Liver (tissue), 3 donors: ENCODE measurements at regions not wholly inside any gene's neighbourhood (a gene's known extent, or its start where the extent isn't known, plus 50 kb on each side); places are given as distances from the start of the nearest gene placed in this dataset.

Source experiments
- ATF3 ChIP-seq: IDR thresholded peaks from 2 replicates; pipeline ENCODE4 v1.6.1; 2016; ENCODE audit warnings: antibody characterized with exemption
- CTCF ChIP-seq: fragments of 150-350 bp; IDR thresholded peaks from 2 replicates; pipeline ENCODE4 v1.5.1; 2017; ENCODE audit warnings: improper control_type of control experiment, low read depth, low read length; ENCODE audit not compliant: missing input control
- HNF4G ChIP-seq: IDR thresholded peaks from 2 replicates; pipeline ENCODE4 v1.6.1; 2016; ENCODE audit warnings: antibody characterized with exemption
- MAX ChIP-seq: IDR thresholded peaks from 2 replicates; pipeline ENCODE4 v1.6.1; 2016; ENCODE audit warnings: antibody characterized with exemption
- RAD21 ChIP-seq, 2 donors: IDR thresholded peaks; 2 replicates each; pipeline ENCODE4 v1.6.1; 2016; ENCODE audit warnings: antibody characterized with exemption in 2 of 2, mild to moderate bottlenecking in 2 of 2
- REST ChIP-seq: IDR thresholded peaks from 2 replicates; pipeline ENCODE4 v1.6.1; 2016; ENCODE audit warnings: antibody characterized with exemption, mild to moderate bottlenecking
- SP1 ChIP-seq: IDR thresholded peaks from 2 replicates; pipeline ENCODE4 v1.6.1; 2018; ENCODE audit warnings: antibody characterized with exemption, mild to moderate bottlenecking
- TAF1 ChIP-seq: conservative IDR thresholded peaks from 2 replicates; pipeline ENCODE4 v1.6.1; 2016; ENCODE audit warnings: antibody characterized with exemption, mild to moderate bottlenecking
- donor health status: healthy.
- donor health status: healthy.

- TF ChIP-seq CTCF (no peak), SP1 (no peak), TAF1 (no peak), HNF4G (no peak), ATF3 (no peak), RAD21 (IDR thresholded peaks at IDR 0.05) (no peak), REST (no peak), MAX (no peak)
These were observed 81.9 kb downstream of the TMEM18 start for GRCh38 chr2:595141-595815.
